ENCODE measurements at regions not wholly inside any gene's neighbourhood (a gene's known extent, or its start where the extent isn't known, plus 50 kb on each side); places are given as distances from the start of the nearest gene placed in this dataset.

- Histone ChIP-seq H3K9me3 (no peaks in the 10 kb centered on the region), H3K4me3 (no peak overlapping the region), H3K36me3 (ENCODE audit: low read depth) (no peaks in the 10 kb centered on the region), H3K4me1 (ENCODE audit: low read depth) (no peaks in the 10 kb centered on the region)
- DNase-seq (no peak), ATAC-seq (no peak)
- intact Hi-C loops (cut with DNase I, micrococcal nuclease) = no loop called here
- TF ChIP-seq CTCF (IDR thresholded peaks at IDR 0.05) = no peak
Observed at GRCh38 chr17:33486135-33486885, 193.2 kb upstream of the ASIC2 start.

- intact Hi-C loops (cut with DNase I, micrococcal nuclease) = no loop called here
- no peak for ATAC-seq
- Histone ChIP-seq H3K4me1 (ENCODE audit: low read depth) (no peaks in the 10 kb centered on the region), H3K9me3 (no peaks in the 10 kb centered on the region), H3K4me3 (no peak overlapping the region), H3K36me3 (ENCODE audit: low read depth) (no peaks in the 10 kb centered on the region)
- DNase-seq = no peak
- no peak for TF ChIP-seq CTCF (IDR thresholded peaks at IDR 0.05)
Observed at GRCh38 chr17:33487187-33487879, 194.2 kb upstream of the ASIC2 start.

GRCh38 chr17:33491871-33492481 lies 198.9 kb upstream of the ASIC2 start:
- Histone ChIP-seq H3K4me1 (ENCODE audit: low read depth) (peaks cover 2% of the 10 kb centered on the region), H3K9me3 (no peaks in the 10 kb centered on the region), H3K36me3 (ENCODE audit: low read depth) (no peaks in the 10 kb centered on the region), H3K4me3 (no peak overlapping the region)
- intact Hi-C loops (cut with DNase I, micrococcal nuclease) = no loop called here
- ATAC-seq (no peak), DNase-seq (no peak)
- no peak for TF ChIP-seq CTCF (IDR thresholded peaks at IDR 0.05)

GRCh38 chr17:33492731-33493265 lies 199.7 kb upstream of the ASIC2 start:
- DNase-seq = peak in 1 of 3 donors; percentile 6
- H3K4me1 ChIP-seq (ENCODE audit: low read depth) = peaks cover 2% of the 10 kb centered on the region
- no peak for TF ChIP-seq CTCF (IDR thresholded peaks at IDR 0.05)
- intact Hi-C loops (cut with DNase I, micrococcal nuclease) = no loop called here
- H3K9me3 ChIP-seq = no peaks in the 10 kb centered on the region
- no peak for ATAC-seq
- no peak overlapping the region for H3K4me3 ChIP-seq
- no peaks in the 10 kb centered on the region for H3K36me3 ChIP-seq (ENCODE audit: low read depth)

DNA sequence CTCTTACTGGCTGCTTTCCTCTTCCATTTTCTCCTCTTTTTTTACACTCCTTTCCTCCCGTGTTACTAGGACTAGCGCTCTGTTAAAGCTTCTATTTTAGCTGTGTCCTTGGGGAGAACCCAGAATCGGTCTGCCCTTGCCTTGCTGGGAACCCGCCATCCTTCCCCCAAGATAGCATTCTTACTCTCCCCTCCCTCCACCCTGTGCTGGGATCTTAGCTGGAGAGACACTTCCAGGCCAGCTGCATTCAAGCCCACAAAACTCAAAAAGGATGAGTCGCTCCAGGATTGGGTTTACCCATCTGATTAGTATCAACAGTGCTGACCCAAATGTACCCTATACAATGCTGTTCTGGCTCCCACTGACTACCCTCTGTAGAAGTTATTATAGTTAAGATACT lies 200.5 kb upstream of the ASIC2 start:
- H3K4me1 ChIP-seq (ENCODE audit: low read depth) = peaks cover 2% of the 10 kb centered on the region
- no peaks in the 10 kb centered on the region for H3K36me3 ChIP-seq (ENCODE audit: low read depth)
- H3K4me3 ChIP-seq = no peak overlapping the region
- no peak for DNase-seq
- no peaks in the 10 kb centered on the region for H3K9me3 ChIP-seq
- intact Hi-C loops (cut with DNase I, micrococcal nuclease) = no loop called here
- no peak for ATAC-seq
- TF ChIP-seq CTCF (IDR thresholded peaks at IDR 0.05) = no peak
